Epithelial cell of prostate (primary cell): ENCODE measurements at regions not wholly inside any gene's neighbourhood (a gene's known extent, or its start where the extent isn't known, plus 50 kb on each side); places are given as distances from the start of the nearest gene placed in this dataset.
"Not testable (repeated sequence)": the region's sequence is repeated elsewhere in the genome, so short reads cannot be mapped to it uniquely, and the experiment has no call there.

Experiments
- DNase-seq: peaks from one replicate; pipeline ENCODE4 v3.0.0-alpha.2; 2011; ENCODE audit warnings: low read depth, low spot score
- H3K27ac ChIP-seq: fragments of 450-650 bp; 2 replicates; pipeline ENCODE4 v1.5.1; 2017; ENCODE audit warnings: mild to moderate bottlenecking

- DNase-seq, result no peak
- H3K27ac ChIP-seq, result no peak overlapping the region
Observed at GRCh38 chr3:27779176-27779575, 57.1 kb upstream of the EOMES start.

DNA sequence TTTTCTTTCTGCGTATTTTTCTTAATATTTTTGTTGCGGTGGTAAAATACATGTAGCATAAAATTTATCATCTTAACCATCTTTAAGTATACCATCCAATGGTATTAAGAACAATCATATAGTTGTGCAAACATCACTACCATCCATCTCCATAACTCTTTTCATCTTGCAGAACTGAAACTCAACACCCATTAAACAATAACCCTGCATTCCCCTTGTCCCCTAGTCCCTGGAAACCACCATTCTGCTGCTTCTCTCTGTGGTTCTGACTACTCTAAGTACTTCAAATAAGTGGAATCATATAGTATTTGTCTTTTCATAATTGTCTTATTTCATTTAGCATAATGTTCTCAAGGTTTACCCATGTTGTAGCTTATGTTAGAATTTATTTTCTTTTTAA, 67.3 kb upstream of the EOMES start:
- H3K27ac ChIP-seq, result no peak overlapping the region
- DNase-seq, result no peak

GRCh38 chr3:27791956-27792355, 69.8 kb upstream of the EOMES start:
- H3K27ac ChIP-seq, result no peak overlapping the region
- DNase-seq, result no peak

GRCh38 chr3:27792869-27793268, 70.7 kb upstream of the EOMES start:
- DNase-seq, result no peak
- H3K27ac ChIP-seq, result no peak overlapping the region

- DNase-seq, result no peak
- H3K27ac ChIP-seq, result no peak overlapping the region
Observed at GRCh38 chr3:27794211-27794610, 72.1 kb upstream of the EOMES start.

DNA sequence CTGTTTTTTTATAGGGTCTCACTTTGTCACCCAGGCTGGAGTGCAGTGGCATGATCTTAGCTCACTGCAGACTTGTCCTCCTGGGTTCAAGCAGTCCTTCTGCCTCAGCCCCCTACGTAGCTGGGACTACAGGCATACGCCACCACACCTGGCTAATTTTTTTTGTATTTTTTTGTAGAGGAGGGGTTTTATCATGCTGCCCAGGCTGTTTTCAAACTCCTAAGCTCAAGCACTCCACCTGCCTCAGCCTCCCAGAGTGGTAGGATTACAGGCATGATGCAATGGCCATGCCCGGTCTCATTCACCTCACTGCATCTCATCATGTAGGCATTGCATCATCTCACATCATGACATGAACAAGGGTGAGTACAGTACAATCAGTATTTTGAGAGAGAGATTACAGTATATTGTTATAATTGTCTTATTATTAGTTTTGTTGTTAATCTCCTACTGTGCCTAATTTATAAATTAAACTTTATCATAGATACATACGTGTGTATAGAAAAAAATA, 74.3 kb upstream of the EOMES start:
- H3K27ac ChIP-seq, result no peak overlapping the region
- no peak for DNase-seq

- no peak for DNase-seq
Observed at GRCh38 chr3:27797773-27798172, 75.7 kb upstream of the EOMES start.

DNA sequence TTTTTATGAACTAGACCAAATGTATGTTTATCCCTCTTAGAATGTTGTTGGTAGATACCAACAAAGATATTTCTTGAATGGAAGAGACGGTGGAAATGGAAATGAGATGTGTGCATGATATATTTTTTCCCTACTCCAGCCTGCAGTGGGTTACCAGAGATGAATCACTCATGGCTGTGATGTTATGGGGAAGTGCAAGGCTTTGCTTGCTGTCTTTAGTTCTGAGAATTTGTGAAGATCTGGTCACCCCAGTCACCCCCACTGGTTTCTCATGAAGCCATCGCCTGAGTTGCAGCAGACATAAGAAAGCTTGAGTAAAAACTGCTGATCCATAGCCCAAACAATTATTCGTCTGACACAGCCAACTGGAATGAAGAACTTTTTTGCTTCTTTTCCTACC, 78.1 kb upstream of the EOMES start:
- no peak for DNase-seq
- no peak overlapping the region for H3K27ac ChIP-seq

More at GRCh38 chr3:27797773-27798172, 75.7 kb upstream of the EOMES start:
- H3K27ac ChIP-seq, result no peak overlapping the region

DNA sequence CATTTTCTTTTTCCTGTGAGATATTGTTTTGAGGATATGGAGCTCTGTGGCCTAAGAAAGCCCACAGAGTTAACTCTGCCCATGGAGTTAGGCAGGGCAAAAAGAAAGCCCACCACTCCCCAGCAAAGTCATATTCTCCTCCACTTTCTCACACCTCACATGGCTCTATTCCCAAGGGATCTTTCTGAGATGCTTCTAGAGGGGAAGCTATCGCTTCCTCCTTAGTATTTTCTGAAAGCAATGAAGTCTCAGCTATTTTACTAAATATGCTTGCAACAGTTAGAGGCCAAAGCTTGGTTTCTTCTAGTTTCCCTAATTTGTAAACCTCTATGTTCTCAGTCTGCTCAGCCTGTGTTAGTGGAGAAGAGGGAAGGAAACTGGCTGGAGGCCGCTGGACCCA, 80.3 kb upstream of the EOMES start:
- no peak overlapping the region for H3K27ac ChIP-seq
- DNase-seq, result no peak

GRCh38 chr3:27802849-27803248, 80.7 kb upstream of the EOMES start:
- no peak overlapping the region for H3K27ac ChIP-seq
- no peak for DNase-seq

- no peak for DNase-seq
Observed at GRCh38 chr3:27805282-27805681, 83.2 kb upstream of the EOMES start.

DNA sequence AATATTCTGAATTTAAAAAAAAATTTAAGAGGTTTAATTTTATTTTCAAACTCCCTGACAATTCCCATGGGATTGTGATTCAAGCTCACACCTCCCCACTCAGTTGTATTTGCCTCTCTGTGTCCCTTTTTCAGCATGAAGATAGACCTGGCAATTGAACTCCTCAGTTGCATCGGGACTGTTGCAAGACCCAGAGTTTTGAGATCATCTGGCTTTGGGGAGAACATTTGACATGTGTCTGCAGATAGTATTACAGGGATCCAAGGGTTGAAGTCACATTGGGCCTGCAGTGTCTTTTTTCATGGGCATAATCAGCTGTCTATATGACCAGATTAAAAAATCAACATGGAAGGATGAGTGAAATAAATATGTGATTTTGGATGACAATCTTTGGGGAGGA, 91.1 kb upstream of the EOMES start:
- no peak overlapping the region for H3K27ac ChIP-seq
- DNase-seq, result no peak

More at GRCh38 chr3:27805282-27805681, 83.2 kb upstream of the EOMES start:
- H3K27ac ChIP-seq, result no peak overlapping the region

- DNase-seq, H3K27ac ChIP-seq: not testable (repeated sequence)
Observed at GRCh38 chr3:27821609-27822008, 99.5 kb upstream of the EOMES start.

DNA sequence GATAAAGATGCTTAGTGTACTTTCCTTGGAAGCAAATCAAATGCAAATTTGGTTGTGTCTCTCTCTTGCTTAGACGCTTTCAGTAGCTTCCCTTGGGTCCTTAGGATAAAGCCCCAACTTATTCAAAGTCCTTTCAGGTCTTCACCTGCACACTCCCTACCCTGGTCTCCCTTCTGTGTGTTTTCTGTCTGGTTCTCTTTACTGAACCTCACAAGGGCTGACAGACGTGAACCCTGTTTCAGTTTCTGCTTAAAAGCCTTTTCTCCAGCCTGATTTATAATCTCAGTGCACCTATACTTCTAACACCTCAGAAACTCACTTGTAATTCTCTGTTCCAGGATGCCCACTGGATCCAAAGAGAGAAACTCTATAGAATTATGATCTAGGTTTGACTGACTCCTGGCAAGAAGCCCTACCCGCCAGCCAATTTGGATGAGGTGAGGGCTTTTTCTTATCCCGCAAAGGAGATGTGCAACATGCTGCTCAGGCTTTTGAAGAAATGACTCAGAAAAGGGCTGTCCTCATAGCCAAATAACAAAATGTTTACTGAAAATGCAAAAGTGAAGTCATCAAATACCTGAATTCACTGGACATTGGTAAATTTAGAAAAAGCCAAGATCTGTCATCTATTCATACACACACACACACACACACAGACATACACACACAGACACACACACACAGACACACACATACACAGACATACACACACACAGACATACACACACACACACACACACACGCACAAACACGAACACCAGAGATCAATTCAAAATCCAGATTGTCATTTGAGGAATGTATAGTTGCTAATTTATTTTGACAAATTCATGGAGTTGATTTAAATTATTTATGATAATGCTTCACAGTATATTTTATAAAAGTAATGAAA, 102.4 kb upstream of the EOMES start:
- H3K27ac ChIP-seq, result no peak overlapping the region

GRCh38 chr3:27826448-27826847, 104.3 kb upstream of the EOMES start:
- no peak for DNase-seq
- H3K27ac ChIP-seq, result no peak overlapping the region

More for the DNA sequence above, 102.4 kb upstream of the EOMES start:
- no peak for DNase-seq

DNA sequence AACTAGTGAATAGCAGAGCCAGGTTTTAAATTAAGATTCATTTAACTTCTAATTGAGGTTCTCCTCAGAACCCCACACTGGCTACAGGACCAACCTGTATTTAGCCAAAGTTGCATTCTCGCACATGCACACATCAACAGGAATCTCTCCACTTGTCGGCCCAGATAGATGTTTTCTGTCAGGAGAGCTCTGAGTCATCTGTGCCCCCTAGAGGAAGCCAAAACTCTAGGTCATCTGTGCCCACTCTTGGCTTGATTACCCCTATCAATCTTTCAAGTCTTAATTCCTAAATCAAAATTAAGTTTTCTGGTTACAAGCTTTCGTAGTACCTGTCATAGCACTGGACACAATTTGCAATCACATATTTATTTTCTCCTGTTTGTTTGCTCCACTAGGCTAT, 104.9 kb upstream of the EOMES start:
- H3K27ac ChIP-seq, result no peak overlapping the region
- DNase-seq, result no peak

- no peak for DNase-seq
- H3K27ac ChIP-seq, result no peak overlapping the region
Observed at GRCh38 chr3:27840807-27841594, 118.9 kb upstream of the EOMES start.

- DNase-seq, result no peak
- no peak overlapping the region for H3K27ac ChIP-seq
Observed at GRCh38 chr3:27844052-27844675, 122.0 kb upstream of the EOMES start.

DNA sequence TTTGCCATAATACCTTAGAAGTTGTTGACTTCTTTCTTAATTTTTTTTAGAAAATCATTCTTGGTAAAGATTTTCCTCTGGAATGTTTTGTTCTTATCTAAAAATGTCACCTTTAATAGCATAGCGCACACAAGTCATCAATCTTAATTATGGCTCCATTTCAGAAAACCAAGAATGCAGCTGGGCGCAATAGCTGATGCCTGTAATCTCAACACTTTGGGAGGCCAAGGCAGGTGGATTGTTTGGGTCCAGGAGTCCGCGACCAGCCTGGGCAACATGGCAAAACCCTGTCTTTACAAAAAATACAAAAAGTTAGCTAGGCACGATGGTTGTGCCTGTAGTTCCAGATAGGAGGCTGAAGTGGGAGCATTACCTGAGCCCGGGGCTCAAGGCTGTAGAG, 125.6 kb upstream of the EOMES start:
- no peak for DNase-seq

DNA sequence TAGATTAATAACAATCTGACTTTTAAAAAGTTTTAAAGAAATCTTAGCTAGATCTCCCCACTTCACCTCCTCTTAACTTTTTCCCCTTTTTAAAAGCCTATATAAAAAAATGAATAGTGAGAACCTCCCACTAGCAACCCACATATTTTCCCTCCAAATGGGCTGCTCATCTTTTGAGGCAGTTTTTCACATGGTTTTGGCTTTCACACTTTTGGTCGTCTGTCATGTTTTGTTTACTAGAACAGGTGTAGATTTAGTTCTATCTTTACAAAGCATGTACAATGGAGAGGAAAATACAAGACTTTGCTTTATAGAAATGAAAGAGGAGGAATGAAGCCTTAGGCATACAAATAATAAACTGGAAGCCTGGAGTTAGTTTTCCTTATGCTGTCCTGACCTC, 126.7 kb upstream of the EOMES start:
- DNase-seq, result no peak
- no peak overlapping the region for H3K27ac ChIP-seq

More for the DNA sequence above, 125.6 kb upstream of the EOMES start:
- H3K27ac ChIP-seq, result no peak overlapping the region

GRCh38 chr3:27859821-27860220, 137.7 kb upstream of the EOMES start:
- DNase-seq, result no peak
- no peak overlapping the region for H3K27ac ChIP-seq
